Anterior cingulate cortex (tissue), 58 donors: ENCODE measurements at regions not wholly inside any gene's neighbourhood (a gene's known extent, or its start where the extent isn't known, plus 50 kb on each side); places are given as distances from the start of the nearest gene placed in this dataset.
A peak's percentile ranks its signal among the peaks of the same experiment; 100 is the strongest.

ENCODE experiments used
- DNase-seq, 58 donors: peaks; one replicate each; lab custom pipeline; 2025; lab: John Stamatoyannopoulos, UW

DNA sequence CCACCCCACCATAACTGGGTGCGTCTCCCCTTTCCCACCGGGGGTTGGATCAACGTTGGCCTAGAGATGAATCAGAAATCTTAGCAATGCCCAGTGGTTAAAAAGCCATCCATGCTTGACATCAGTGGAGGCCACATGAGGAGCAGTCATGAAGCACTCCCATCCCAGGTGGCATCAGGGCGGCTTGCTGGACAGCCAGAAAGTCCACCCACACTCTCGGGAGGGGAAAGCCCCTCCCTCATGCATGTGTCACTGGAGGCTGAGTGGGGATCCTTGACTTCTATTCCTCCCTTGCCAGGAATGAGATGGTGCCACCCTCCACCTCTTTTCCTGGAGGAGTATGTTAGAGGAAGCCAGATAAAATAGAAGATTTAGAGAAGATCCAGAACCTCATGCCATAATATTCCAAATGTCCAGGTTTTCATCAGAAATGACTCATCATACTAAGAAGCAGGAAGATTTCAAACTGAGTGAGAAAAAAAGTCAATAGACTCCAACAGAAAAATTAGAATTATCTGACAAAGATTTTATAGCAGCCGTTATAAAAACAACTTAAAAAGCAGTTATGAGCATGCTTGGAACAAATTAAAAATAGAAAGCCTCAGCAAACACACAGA, 507.1 kb upstream of the ID2 start:
- no peak for DNase-seq

DNA sequence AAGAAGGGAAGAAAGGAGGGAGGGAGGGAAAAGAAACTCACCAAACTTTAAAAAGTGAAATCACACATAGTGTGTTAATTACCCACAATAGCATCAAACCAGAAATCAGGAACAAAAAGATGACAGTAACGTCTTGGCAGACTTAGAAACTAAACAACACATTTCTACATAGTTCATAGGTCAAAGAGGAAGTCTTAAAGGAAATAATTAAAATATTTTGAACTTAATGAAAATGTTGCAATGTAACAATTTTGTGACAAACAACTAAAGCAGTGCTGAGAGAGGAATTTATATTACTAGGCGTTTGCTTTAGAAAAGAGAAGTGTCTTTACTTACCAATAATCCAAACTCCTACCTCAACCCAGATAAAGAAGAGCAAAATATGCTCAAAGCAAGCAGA, 505.0 kb upstream of the ID2 start:
- DNase-seq = no peak

DNA sequence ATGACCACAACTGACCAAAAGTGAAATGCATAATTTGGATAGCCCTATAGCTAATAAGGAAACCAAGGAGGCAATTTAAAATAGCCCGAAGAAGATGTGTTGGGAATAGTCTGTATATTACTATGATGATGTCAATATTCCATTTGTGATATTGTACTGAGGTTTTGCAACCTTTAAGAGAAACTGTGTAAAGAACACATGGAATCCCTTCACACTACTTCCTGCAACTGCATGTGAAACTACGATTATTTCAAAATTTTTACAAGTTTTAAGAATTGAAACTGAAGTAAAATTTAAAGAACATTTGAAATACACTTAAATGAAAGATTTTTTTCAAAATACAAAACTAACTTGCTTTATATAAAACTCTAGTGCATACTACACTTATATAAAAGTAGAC, 504.3 kb upstream of the ID2 start:
- DNase-seq = no peak

DNA sequence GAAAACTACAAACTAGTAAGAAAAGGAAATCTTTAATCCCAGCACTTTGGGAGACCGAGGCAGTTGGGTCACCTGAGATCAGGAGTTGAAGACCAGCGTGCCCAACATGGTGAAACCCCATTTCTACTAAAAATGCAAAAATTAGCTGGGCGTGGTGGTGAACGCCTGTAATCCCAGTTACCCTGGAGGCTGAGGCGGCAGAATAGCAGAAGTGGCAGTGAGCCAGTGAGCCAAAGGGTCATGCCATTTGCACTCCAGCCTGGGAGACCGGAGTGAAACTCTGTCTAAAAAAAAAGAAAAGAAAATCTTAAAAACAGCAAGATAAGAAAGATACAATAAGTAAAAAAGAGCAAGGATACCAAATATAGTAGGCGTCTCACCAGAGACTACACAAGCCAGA, 502.9 kb upstream of the ID2 start:
- no peak for DNase-seq

DNA sequence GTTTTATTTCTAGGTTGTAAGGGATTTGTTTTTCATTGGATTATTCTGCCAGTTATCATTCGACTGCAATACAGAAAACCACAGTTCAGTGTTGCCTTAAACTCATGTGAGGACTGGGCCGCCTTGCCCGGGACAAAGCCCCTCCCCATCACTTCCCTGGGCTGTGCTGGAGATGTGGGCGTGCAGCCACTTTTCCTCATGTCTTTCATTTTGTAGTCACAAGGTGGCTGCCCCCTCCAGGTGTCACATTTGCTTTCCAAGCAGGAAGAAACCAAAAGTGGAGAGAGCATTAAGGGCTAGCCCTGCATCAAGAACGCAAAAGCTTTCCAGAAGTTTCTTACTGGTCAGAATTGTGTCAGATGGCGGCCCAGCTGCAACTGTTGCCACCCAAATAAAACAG, 492.5 kb upstream of the ID2 start:
- DNase-seq = no peak

DNA sequence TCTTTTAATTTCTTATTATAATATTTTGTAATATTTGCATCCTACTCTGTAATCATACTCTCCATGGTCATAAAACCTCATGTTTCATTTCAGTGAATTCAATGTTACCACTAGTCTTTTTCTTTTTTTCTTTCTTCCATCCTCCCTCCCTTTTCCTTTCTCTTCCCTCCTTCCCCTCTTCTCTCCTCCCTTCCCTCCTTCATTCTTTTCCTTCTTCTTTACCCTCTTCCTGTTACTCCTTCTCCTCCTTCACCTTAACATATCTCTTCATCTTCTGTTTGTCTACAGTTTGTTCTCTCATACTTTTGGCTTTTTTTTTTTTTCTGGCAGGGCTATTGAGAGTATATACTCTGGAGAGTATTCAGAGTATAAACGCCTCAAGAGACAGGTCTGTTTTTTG, 491.6 kb upstream of the ID2 start:
- no peak for DNase-seq

DNA sequence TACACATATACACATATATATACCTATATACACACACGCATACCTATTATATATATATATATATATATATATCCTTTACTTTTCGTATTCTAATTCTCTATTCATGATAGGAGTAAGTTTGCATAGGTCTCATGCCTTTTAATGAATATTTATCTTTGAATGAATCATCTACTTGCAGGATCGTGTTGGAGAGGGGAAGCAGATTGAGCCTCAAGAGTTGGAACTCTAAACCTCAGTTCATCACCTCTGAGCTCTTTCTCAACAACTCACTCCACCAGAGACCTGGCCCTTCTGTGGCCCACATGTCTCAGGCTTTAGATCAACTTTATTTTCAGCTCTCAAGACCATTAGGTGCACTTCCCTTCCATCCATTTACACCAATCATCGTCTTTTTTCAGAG, 490.4 kb upstream of the ID2 start:
- no peak for DNase-seq

DNA sequence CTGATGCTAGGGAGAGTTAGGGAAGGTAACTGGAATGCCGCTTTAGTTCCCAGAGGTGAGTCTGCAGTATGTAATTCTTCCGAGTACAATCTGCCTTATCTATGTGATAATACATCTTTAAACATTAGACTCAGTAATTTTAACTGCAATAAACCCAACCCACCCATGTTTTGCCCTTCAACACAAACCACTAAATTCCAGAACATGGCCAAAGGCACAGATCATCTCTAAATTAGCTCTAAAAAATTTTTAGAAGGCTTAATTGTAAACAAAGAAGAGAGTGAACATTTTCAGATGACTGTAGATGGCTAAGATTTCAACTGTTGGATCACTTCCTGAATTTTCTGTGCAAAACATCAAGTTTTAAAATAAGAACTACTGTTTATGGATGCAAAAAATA, 488.7 kb upstream of the ID2 start:
- no peak for DNase-seq

DNA sequence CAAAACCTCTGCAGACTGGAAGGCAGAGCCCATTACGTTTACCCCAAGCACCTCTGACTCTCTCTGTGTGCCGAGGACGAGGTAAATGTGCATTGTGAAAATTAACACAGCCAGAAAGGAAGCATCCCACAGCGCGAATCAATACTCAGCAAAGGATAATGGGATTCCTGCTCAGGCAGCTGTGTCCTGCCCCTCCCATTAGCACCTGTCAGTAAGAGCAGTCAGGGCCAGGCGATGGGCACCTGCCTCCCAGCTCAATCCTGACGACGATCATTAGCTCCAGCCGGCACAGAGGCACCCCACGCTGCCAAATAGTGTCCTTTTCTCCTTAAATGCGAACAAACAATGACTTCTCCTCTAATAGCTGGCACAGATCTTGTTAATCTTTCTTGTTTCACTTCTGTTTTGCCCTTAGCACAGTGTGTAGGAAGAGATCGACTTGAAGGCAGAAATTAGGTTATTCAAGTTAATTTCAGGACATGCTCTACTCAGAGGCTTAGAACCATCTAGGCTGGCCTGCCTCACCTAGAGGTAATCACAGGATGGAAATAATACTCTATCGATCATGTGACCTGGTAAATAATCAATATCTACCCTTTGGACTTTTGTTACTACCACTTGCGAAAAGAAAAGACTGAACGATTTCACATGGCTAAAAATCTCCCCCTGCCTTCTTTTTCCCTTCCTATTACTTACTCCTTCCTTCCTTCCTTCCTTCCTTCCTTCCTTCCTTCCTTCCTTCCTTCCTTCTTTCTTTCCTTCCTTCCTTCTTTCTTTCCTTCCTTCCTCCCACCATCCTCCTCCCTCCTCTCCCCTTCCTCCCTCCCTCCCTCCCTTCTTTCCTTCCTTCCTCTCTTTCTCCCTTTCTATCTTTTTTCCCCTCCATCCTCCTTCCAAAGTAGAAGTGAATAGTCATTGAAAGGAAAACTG, 487.9 kb upstream of the ID2 start:
- DNase-seq = no peak

DNA sequence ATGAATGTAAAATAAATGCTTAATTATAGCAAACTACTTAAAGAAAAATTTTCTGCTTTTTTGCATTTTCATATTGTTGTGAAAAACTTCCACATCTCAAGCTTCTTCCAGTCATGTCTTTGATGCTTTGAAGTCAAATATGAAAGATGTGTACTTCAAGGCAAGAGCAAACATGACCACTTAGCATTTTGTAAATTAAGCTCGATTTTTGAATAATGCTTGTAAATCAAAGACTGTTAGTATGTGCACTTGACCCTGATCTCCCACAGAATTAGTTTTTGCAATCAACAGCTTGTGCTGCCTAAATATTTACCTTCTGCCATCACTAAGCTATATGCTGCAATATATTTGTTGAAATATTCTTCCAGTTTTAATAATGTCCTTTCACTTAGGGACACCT, 486.1 kb upstream of the ID2 start:
- DNase-seq = no peak

DNA sequence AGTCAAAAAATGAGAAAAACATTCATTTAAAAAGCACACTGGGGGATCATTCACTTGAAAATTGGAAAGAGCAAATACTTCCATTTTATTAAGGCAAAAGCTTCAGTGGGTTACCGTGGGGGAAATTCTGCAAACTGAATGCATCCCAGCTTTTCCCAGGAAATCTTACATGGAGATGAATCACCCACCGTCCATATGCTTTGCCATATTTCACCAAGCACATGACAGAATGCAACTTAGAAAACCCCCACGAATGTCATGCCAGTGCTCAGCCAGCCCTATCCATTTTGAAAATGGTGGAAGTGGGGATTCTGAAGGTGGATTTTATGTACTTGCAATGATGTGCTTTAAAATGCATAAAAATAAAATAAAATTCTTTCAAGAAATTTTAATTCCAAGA, 485.5 kb upstream of the ID2 start:
- no peak for DNase-seq

DNA sequence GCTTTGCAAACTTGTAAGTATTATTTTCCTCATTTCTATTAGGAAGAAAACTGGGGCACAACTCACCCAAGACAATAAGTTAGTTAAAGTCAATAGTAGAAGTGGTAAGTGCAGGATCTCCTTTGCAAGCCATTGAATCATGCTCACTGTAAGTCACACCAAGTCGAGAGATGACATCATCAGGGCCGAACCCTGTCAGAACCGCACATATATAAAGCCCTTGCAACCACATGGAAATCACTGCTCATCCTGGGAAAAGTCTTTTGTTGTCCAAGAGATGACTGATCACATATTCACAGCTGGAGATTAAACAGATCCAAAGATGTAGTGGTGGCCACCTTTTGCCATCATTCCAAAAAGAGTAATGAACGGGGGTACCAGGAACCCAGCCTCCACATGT, 484.8 kb upstream of the ID2 start:
- DNase-seq = no peak

DNA sequence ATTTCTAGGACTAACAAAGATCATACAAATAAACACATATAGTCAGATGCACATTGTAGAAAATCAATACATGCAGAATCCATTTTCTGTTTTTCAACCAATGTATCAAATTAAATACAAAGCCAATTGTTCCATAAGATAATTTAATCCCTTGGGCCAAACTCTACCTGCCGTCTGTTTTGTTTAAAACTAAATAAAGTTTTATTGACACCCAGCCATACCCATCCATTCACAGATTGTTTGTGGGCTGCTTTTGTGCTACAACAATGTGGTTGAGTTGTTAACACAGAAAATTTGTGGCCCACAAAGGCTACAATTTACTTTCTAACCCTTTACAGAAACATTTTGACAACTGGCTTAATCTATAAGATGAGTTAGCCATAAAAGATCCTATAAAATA, 484.0 kb upstream of the ID2 start:
- no peak for DNase-seq

DNA sequence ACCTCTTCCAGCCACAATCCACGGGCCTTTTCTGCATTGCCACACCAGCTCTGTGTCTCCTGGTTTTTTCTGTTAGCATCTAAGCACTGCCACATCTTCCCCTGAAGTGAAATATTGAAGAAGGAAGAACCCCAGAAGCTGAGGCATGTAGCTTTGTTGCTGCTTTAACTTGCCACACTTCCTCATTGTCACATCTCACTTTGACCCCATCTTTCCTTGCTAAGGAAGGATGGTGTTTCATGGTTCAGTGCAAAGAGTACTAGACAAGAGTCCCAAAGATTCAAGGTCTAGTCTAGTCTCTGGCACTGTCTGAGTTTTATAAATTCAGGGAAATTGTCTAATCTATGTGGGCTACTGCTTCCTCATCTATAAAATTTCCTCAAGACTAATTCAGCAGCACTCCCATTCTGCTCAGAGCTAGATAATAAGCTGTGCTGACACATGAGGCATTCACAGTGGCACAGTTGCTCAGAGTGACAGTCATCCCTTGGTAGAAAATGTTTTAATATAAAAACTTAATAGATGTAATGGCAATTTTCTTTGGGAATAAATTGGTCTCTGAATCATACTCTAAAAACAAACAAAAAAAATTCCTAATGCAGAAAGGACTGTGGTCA, 483.0 kb upstream of the ID2 start:
- no peak for DNase-seq

DNA sequence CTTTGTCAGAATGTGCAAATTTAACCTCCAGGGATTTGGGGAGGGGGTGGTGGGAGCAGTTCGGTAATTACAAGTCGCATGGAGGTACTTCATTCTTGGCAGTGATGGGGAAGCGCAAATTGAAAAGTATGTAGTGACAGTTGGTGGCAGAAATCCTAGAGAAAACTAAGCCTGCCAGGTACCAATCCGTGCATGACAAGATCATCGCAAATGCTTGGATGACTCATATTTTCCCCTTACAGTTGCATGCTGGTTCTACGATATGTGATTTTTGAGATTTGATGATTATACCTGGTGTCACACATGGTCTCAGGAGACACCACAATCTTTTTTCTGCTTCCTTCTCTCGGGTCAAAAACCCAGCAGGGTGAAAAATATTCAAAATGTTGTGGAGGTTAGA, 479.7 kb upstream of the ID2 start:
- no peak for DNase-seq

DNA sequence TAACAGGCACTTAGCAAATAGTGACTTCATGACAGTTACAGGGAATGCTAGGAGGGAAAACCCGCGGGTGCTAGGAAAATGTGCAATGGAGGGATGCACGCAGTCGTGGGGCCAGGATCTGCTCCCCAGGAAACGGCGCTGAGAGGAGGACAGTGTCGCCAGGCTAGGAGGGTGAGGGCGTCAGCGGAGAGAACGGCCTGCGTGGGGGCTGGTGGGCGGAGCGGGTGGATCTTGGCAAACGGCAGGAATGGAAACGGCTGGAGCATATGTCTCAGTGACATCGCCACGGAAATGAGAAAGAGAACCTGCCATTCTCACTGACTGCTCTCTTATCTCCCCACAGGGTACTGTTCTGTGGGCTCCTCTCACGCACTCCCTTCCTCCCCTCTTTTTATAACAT, 478.5 kb upstream of the ID2 start:
- peak in 9 of 58 donors; percentile 16 to 46 (median 29) for DNase-seq

DNA sequence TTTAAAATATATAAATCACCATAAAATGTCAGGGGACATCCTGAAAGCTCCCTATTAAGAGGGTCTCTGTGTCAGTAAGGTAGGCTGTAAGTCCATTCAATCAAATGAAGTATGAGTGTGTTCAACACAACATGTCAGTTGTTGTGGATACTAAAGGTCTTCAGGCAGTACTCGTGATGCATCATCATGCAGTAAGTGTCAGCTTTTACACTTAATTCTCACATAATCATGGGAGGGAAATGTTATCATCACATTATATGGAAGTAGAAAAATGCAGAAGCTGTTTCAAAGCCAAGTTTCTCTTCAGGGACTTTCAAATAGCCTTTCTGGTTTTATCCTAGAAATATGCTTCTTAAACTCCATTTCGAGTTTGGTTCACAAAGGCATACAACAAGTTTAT, 477.1 kb upstream of the ID2 start:
- no peak for DNase-seq

DNA sequence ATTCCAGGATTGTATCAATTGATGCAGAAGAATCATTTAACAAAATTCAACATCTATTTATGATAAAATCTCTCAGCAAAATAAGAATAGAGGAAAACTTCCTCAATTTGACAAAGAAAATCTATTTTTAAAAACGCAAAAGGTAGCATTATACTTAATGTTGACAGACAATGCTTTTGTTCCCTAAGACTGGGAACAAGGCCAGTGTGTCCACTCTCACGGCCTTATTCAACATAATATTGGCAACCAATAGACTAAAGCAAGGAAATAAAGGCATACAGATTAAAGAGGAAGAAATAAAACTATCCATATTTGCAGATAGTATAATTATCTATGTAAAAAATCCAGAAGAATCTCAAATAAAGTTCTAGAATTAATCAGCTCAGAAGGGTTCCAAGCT, 472.4 kb upstream of the ID2 start:
- no peak for DNase-seq

DNA sequence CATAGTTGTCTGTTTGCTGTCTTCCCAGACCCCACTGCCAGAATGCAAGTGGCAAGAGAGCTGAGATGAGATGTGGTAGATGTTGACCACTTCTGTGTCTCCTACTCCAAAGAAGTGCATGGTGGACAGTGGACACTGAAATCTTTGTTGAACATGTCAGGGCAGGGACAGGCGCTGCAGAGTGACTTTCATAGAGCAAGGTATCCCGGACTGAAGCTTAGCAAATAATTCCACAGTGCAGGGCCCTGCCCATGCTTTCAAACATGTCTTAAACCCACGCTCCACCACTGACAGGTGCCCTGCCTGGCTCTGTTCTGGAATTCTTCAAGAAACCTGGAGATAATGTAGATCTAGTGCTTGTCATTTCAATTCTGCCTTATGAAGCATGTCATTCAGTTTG, 470.5 kb upstream of the ID2 start:
- no peak for DNase-seq

DNA sequence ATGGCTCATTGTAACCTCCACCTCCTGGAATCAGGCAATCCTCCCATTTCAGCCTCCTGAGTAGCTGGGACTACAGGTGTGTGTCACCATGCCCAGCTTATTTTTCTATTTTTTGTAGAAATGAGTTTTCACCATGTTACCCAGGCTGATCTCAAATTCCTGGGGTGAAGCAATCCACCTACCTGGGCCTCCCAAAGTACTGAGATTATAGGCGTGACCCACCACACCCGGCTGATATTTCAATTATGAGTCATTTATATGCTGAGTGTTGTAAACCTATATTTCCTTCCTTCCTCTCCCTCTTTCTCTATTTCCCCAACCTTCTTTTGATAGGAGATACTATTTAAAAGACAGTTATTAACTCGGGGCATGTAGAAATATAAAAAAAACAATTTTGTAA, 469.6 kb upstream of the ID2 start:
- no peak for DNase-seq

DNA sequence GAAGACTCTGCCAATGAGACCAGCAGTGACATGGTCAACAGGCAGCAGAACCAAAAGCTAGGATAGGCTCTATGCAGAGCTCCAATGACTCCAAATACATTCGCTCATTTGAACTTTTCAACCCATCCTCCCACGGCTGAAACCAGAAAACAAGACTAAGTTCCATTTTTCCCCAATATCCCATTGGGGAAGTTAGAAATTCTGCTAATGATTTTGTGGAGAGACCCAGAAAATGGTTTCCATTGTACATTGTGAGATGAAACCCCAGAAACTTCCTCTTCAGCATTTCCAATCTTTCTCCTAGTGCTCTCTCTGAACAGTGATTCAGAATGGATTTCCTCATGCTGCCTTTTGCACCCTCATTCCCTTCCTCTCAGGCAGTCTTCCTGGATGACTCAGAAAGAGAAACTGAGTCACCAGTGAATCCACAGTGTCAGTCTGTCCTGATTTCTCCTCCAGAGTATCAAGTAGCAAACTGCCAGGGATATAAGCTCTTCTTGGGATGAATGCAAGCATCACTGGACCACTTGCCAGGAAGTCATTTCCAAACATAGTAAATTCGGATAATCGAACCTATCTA, 467.7 kb upstream of the ID2 start:
- DNase-seq = no peak
